HepG2 (cell line): ENCODE measurements at regions not wholly inside any gene's neighbourhood (a gene's known extent, or its start where the extent isn't known, plus 50 kb on each side); places are given as distances from the start of the nearest gene placed in this dataset.

Experiments
- ATAC-seq: fragments of 200-7000 bp; cut with Tn5 transposase; 3 replicates; pipeline ENCODE4 v1.9.1; 2020; ENCODE audit warnings: mild to moderate bottlenecking, moderate library complexity
- BruUV-seq: library from RNA; stranded (reverse); fragments of 400-500 nt; replicated peaks from 2 replicates; lab custom pipeline; 2021; lab: Mats Ljungman, UMichigan
- CTCF ChIA-PET: fragments of 300-600 bp; formaldehyde crosslinking; extraction: SDS; loops from one replicate; lab custom pipeline; 2021; ENCODE audit warnings: low total read pairs, inconsistent platforms, low intra/inter-chr PET ratio; lab: Yijun Ruan, JAX
- POLR2A ChIA-PET: fragments of 350-600 bp; sonication (Branson Sonifier 250); formaldehyde crosslinking; loops from one replicate; lab custom pipeline; 2020; ENCODE audit warnings: antibody characterized with exemption, inconsistent platforms; lab: Yijun Ruan, JAX
- DNase-seq: peaks from one replicate; pipeline ENCODE4 v3.0.0-alpha.2; 2015; ENCODE audit warnings: low spot score
- FAIRE-seq: peaks from 3 replicates; lab custom pipeline; 2011; peaks lifted over from hg19 to GRCh38; lab: Jason Lieb, UNC
- H2AFZ ChIP-seq: one replicate; pipeline ENCODE4 v1.6.1; 2011; ENCODE audit warnings: low read length, inconsistent platforms
- H3K27ac ChIP-seq: fragments of 300-600 bp; 3 replicates; pipeline ENCODE4 v1.8.0; 2011; ENCODE audit warnings: mixed run types, mild to moderate bottlenecking, mixed read lengths, low read length, inconsistent platforms; ENCODE audit not compliant: insufficient read depth; ENCODE audit errors: extremely low read length
- H3K27me3 ChIP-seq, 2 experiments: fragments of 200-600 bp in 1 of 2; 2 replicates in 1 of 2; 3 replicates in 1 of 2; pipeline versions ENCODE4 v1.6.0 to v1.8.0; 2011; ENCODE audit warnings: low read length in 2 of 2, mild to moderate bottlenecking in 2 of 2, moderate library complexity in 2 of 2, inconsistent platforms in 1 of 2; ENCODE audit not compliant: insufficient read depth in 2 of 2, control insufficient read depth in 1 of 2
- H3K36me3 ChIP-seq, 2 experiments: fragments of 200-600 bp in 1 of 2; replicated peaks in 1 of 2; 2 replicates in 1 of 2; 3 replicates in 1 of 2; pipeline versions ENCODE4 v1.5.1 to v1.8.0; 2011; ENCODE audit warnings: low read length in 2 of 2, inconsistent platforms in 1 of 2; ENCODE audit not compliant: insufficient read depth in 2 of 2, control insufficient read depth in 1 of 2
- H3K4me1 ChIP-seq: 2 replicates; pipeline ENCODE4 v1.5.1; 2012; ENCODE audit warnings: low read length, inconsistent platforms; ENCODE audit not compliant: insufficient read depth
- H3K4me2 ChIP-seq: 2 replicates; pipeline ENCODE4 v1.6.0; 2011; ENCODE audit warnings: low read depth, low read length, inconsistent platforms
- H3K4me3 ChIP-seq, 3 experiments: fragments of 200-600 bp in 1 of 3; sonication (generic), shearing (Covaris generic) in 1 of 3; replicated peaks in 1 of 3; 2 replicates each; pipeline ENCODE4 v1.5.1; 2011 to 2016; ENCODE audit warnings: low read length in 3 of 3, inconsistent platforms in 2 of 3, low read depth in 2 of 3, mild to moderate bottlenecking in 2 of 3, control low read depth in 1 of 3, mixed read lengths in 1 of 3; ENCODE audit not compliant: insufficient read depth in 1 of 3
- H3K79me2 ChIP-seq: one replicate; pipeline ENCODE4 v1.6.1; 2011; ENCODE audit warnings: low read length, inconsistent platforms; ENCODE audit not compliant: insufficient read depth
- H3K9ac ChIP-seq: 2 replicates; pipeline ENCODE4 v1.6.0; 2011; ENCODE audit warnings: mild to moderate bottlenecking, low read depth, low read length, inconsistent platforms; ENCODE audit not compliant: insufficient read depth
- H3K9me3 ChIP-seq: 2 replicates; pipeline ENCODE4 v1.5.1; 2012; ENCODE audit warnings: mild to moderate bottlenecking, low read length
- H4K20me1 ChIP-seq: 2 replicates; pipeline ENCODE4 v1.6.0; 2011; ENCODE audit warnings: inconsistent platforms, mild to moderate bottlenecking, low read length, moderate library complexity; ENCODE audit not compliant: insufficient read depth
- CBX2 ChIP-seq, 2 experiments: fragments of 200-600 bp in 1 of 2; sonication (generic); formaldehyde crosslinking in 1 of 2; IDR thresholded peaks; 2 replicates each; pipeline versions ENCODE4 v1.7.0 to v1.8.1; 2018 to 2022; ENCODE audit warnings: low read depth in 2 of 2, low read length in 1 of 2, mild to moderate bottlenecking in 1 of 2, missing genetic modification reagents in 1 of 2
- CHD4 ChIP-seq: fragments of 200-600 bp; sonication (generic); IDR thresholded peaks from 2 replicates; pipeline ENCODE4 v1.7.0; 2017; ENCODE audit warnings: mild to moderate bottlenecking, low read length, borderline replicate concordance
- CTCF ChIP-seq: sonication (generic); formaldehyde crosslinking; IDR thresholded peaks from 2 replicates; pipeline ENCODE4 v1.5.0; 2020; ENCODE audit warnings: mild to moderate bottlenecking, missing genetic modification reagents, moderate library complexity
- DNMT3B ChIP-seq: conservative IDR thresholded peaks from 2 replicates; pipeline ENCODE4 v1.6.1; 2016; ENCODE audit warnings: missing biosample characterization, control low read depth
- ERF ChIP-seq: IDR thresholded peaks from 2 replicates; pipeline ENCODE4 v1.6.1; 2018; ENCODE audit warnings: missing biosample characterization, missing genetic modification reagents
- GTF2F1 ChIP-seq: fragments of 150-350 bp; IDR thresholded peaks from 2 replicates; pipeline ENCODE4 v1.6.1; 2014; ENCODE audit warnings: low read length
- MBD4 ChIP-seq: IDR thresholded peaks from 2 replicates; pipeline ENCODE4 v1.6.1; 2012; ENCODE audit warnings: low read length, inconsistent platforms, borderline replicate concordance
- MIER3 ChIP-seq: IDR thresholded peaks from 2 replicates; pipeline ENCODE4 v1.6.1; 2016; ENCODE audit warnings: missing compliant biosample characterization, borderline replicate concordance
- NBN ChIP-seq: fragments of 450-650 bp; conservative IDR thresholded peaks from 2 replicates; pipeline ENCODE4 v1.6.1; 2017
- PRPF4 ChIP-seq: fragments of 200-400 bp; formaldehyde crosslinking; IDR thresholded peaks from 2 replicates; pipeline ENCODE4 v1.6.1; 2016; ENCODE audit warnings: low read length, low read depth; ENCODE audit not compliant: poor library complexity, severe bottlenecking
- SP2 ChIP-seq: sonication (generic); formaldehyde crosslinking; IDR thresholded peaks from 2 replicates; pipeline ENCODE4 v1.5.1; 2020; ENCODE audit warnings: mild to moderate bottlenecking, missing genetic modification reagents
- ZNF160 ChIP-seq: sonication (generic); formaldehyde crosslinking; IDR thresholded peaks from 2 replicates; pipeline ENCODE4 v1.8.0; 2022; ENCODE audit warnings: mild to moderate bottlenecking, inconsistent platforms, missing genetic modification reagents
- ZNF335 ChIP-seq: sonication (generic); formaldehyde crosslinking; IDR thresholded peaks from 2 replicates; pipeline ENCODE4 v1.4.0; 2020; ENCODE audit warnings: missing genetic modification reagents
- ZNF383 ChIP-seq: sonication (generic); formaldehyde crosslinking; IDR thresholded peaks from 2 replicates; pipeline ENCODE4 v1.4.0; 2020; ENCODE audit warnings: missing genetic modification reagents, mild to moderate bottlenecking, borderline replicate concordance
- ZNF556 ChIP-seq: sonication (generic); formaldehyde crosslinking; IDR thresholded peaks from 2 replicates; pipeline ENCODE4 v1.4.0; 2020; ENCODE audit warnings: mild to moderate bottlenecking, missing genetic modification reagents, borderline replicate concordance
- ZNF562 ChIP-seq: sonication (generic); formaldehyde crosslinking; IDR thresholded peaks from 2 replicates; pipeline ENCODE4 v1.8.0; 2022; ENCODE audit warnings: missing genetic modification reagents, borderline replicate concordance
- ZNF740 ChIP-seq: sonication (generic); formaldehyde crosslinking; IDR thresholded peaks from 2 replicates; pipeline ENCODE4 v1.4.0; 2020; ENCODE audit warnings: missing genetic modification reagents
- WGBS: methylation state at CpG from one replicate; pipeline ENCODE4 v1.1.6; 2017; ENCODE audit warnings: low lambda C conversion rate; 5-methylcytosine and 5-hydroxymethylcytosine counted together
- in situ Hi-C: cut with HindIII; loops from 2 replicates; pipeline ENCODE4 v1.10.0; 2017; ENCODE audit warnings: low pct_unique_long_range_greater_than_20kb; ENCODE audit not compliant: extremely low pct_ligation_motif_present
- intact Hi-C: fragments of 100-400 bp; cut with micrococcal nuclease; formaldehyde crosslinking; loops from one replicate; pipeline ENCODE4 v1.10.0; 2022; ENCODE audit not compliant: unreplicated experiment
- TF ChIP-seq, protein P1 (sequence below): sonication (generic); formaldehyde crosslinking; IDR thresholded peaks from 2 replicates; pipeline ENCODE4 v1.8.1; 2023; ENCODE audit warnings: mild to moderate bottlenecking, missing genetic modification reagents, borderline replicate concordance
- TF ChIP-seq, protein P2 (sequence below): IDR thresholded peaks from 2 replicates; pipeline ENCODE4 v1.6.1; 2016; ENCODE audit warnings: missing compliant biosample characterization, missing genetic modification reagents, borderline replicate concordance

DNA sequence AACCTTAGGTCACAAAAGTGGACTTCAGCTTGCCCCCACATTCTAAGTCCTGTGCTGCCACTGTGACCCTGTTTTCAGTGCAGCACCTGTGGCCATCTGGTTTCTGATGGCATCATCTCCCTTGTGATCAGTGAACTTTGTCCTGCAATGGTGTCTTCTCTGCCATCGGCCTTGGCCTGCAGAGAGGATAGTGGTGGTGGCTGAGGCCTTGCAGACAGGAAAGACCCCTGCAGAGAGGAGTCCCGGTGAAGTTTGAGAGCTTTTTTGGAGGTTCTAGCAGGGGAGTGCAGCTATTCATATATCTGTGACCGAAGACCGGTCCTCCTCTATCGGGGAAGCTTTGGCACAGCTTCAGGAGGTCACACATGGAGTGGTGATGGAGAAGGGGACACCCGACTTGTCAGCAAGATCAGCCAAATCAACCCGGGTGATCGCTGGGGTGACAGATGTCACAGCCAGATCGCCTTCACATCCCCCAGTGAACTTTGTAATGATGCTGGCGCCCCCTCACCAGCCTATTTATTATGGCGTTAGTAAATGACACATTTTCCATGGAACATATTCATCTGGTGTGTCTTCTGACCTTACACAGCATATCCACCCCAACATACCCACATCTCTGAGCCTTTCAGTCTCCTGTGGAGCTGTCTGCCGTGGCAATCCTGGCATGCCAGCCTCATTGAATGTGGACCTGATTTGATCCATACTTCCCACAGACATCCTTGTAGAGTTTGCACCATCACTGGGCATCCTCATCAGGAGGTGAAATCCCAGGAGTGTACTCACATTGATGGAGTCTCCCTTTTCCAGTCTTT lies 136.1 kb downstream of the PAPOLA start:
- Histone ChIP-seq H3K9me3 (no peaks in the 10 kb centered on the region), H3K9ac (no peak overlapping the region), H4K20me1 (no peaks in the 10 kb centered on the region), H2AFZ (no peak overlapping the region), H3K4me3 (no peak overlapping the region), H3K27ac (no peak overlapping the region), H3K4me2 (no peak overlapping the region), H3K36me3 (no peaks in the 10 kb centered on the region), H3K4me1 (no peaks in the 10 kb centered on the region), H3K79me2 (no peaks in the 10 kb centered on the region), H3K27me3 (peaks cover 0 to 13% of the 10 kb centered on the region in 2 experiments; a peak in 3 of 5 replicates)
- TF ChIP-seq CBX2 (IDR thresholded peaks at IDR 0.05; ENCODE audit: low read depth, low read length) (no peak), CBX2 (CRISPR knock-in tag; IDR thresholded peaks at IDR 0.05; ENCODE audit: low read depth) (no peak), ZNF556 (CRISPR knock-in tag) (no peak), CHD4 (no peak), PRPF4 (no peak), SP2 (CRISPR knock-in tag) (no peak), MIER3 (CRISPR knock-in tag) (no peak), ERF (no peak), DNMT3B (CRISPR knock-in tag) (no peak), NBN (no peak), ZNF160 (CRISPR knock-in tag) (no peak), CTCF (no peak), MBD4 (no peak), ZNF383 (CRISPR knock-in tag) (no peak), ZNF562 (CRISPR knock-in tag) (no peak), GTF2F1 (no peak), ZNF740 (CRISPR knock-in tag) (no peak), ZNF335 (CRISPR knock-in tag) (no peak)
- TF ChIP-seq, protein P1, sequence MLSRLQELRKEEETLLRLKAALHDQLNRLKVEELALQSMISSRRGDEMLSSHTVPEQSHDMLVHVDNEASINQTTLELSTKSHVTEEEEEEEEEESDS (CRISPR knock-in tag), result no peak
- TF ChIP-seq, protein P2, sequence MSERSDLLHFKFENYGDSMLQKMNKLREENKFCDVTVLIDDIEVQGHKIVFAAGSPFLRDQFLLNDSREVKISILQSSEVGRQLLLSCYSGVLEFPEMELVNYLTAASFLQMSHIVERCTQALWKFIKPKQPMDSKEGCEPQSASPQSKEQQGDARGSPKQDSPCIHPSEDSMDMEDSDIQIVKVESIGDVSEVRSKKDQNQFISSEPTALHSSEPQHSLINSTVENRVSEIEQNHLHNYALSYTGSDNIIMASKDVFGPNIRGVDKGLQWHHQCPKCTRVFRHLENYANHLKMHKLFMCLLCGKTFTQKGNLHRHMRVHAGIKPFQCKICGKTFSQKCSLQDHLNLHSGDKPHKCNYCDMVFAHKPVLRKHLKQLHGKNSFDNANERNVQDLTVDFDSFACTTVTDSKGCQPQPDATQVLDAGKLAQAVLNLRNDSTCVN (CRISPR knock-in tag), result no peak
- FAIRE-seq (no peak), ATAC-seq (no peak), DNase-seq (no peak)
- BruUV-seq, result no TSS peak
- 2% methylated on average over 4 of the region's 12 CpGs for WGBS
- intact Hi-C loops (no loop called here), in situ Hi-C loops (no loop called here)
- ChIA-PET POLR2A (no interaction called here), CTCF (no interaction called here)
